Coronary artery (tissue), 2 donors: ENCODE measurements at regions not wholly inside any gene's neighbourhood (a gene's known extent, or its start where the extent isn't known, plus 50 kb on each side); places are given as distances from the start of the nearest gene placed in this dataset.

Experiments used
- DNase-seq: peaks from one replicate; pipeline ENCODE4 v3.0.0-alpha.2; 2017; ENCODE audit warnings: low spot score
- H3K27ac ChIP-seq, 2 donors: fragments of 200-600 bp; sonication (generic); one replicate each; pipeline ENCODE4 v1.5.1; 2016 to 2019
- H3K4me3 ChIP-seq: fragments of 200-600 bp; sonication (generic); 2 replicates; pipeline ENCODE4 v1.5.1; 2016; ENCODE audit warnings: mild to moderate bottlenecking, moderate library complexity
- TF ChIP-seq, protein P1 (sequence below): fragments of 200-600 bp; sonication (generic); IDR thresholded peaks from one replicate; pipeline ENCODE4 v1.5.1; 2019; ENCODE audit warnings: antibody characterized with exemption

DNA sequence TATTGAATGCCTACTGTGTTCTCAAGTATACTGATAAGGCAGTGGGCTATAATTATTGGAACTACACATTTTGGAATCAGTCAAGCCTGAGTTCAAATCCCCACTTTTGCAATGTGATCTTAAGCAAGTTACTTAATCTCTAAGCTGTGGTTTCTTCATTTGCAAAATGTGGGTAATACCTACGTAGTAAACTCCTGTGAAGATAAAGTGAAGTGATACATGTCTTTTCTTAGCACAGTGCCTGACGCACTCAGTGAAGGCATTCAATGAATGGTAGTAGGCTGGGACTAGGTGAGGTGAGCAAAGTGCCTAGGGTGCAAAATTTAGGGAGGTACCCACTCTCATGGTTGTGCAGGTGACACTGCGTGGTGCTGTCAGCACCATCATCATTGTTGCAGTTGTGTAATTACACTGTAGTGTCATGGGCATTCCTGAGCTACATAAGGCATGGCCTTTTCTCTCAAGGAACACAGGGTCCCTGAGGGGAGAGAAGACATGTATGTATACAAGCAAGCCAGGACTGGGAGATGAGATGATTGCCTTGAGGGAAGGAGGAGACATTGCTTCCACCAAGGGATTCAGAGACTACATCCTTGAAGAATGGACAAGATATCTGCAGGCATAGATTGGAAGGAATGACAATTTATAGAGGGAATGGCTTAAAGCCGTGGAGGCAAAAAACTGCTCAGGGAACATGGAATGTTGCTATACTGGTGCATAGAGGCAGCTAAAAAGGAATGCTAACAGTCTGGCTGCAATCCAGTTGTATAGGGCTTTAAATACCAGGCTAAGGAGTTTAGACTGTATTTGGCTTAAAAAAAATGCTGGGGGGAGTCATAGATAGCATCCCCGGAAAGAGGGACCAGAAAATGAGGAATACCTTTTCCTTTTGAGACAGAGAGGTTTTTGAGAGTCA, 129.2 kb upstream of the ARHGAP5 start:
- DNase-seq, result no peak
- no peak overlapping the region for H3K4me3 ChIP-seq
- TF ChIP-seq, protein P1, sequence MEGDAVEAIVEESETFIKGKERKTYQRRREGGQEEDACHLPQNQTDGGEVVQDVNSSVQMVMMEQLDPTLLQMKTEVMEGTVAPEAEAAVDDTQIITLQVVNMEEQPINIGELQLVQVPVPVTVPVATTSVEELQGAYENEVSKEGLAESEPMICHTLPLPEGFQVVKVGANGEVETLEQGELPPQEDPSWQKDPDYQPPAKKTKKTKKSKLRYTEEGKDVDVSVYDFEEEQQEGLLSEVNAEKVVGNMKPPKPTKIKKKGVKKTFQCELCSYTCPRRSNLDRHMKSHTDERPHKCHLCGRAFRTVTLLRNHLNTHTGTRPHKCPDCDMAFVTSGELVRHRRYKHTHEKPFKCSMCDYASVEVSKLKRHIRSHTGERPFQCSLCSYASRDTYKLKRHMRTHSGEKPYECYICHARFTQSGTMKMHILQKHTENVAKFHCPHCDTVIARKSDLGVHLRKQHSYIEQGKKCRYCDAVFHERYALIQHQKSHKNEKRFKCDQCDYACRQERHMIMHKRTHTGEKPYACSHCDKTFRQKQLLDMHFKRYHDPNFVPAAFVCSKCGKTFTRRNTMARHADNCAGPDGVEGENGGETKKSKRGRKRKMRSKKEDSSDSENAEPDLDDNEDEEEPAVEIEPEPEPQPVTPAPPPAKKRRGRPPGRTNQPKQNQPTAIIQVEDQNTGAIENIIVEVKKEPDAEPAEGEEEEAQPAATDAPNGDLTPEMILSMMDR, result no peak
- no peak overlapping the region for H3K27ac ChIP-seq

- H3K27ac ChIP-seq, result no peak overlapping the region
- TF ChIP-seq, protein P1, result no peak
- no peak for DNase-seq
These were observed 127.4 kb upstream of the ARHGAP5 start for GRCh38 chr14:31949709-31950108.

GRCh38 chr14:31950331-31950730, 126.8 kb upstream of the ARHGAP5 start:
- no peak for DNase-seq
- H3K4me3 ChIP-seq, result no peak overlapping the region
- no peak overlapping the region for H3K27ac ChIP-seq
- TF ChIP-seq, protein P1, result no peak

More at GRCh38 chr14:31949709-31950108, 127.4 kb upstream of the ARHGAP5 start:
- H3K4me3 ChIP-seq, result no peak overlapping the region

- DNase-seq, result no peak
- TF ChIP-seq, protein P1, result no peak
- Histone ChIP-seq H3K4me3 (no peak overlapping the region), H3K27ac (no peak overlapping the region)
These were observed 126.1 kb upstream of the ARHGAP5 start for GRCh38 chr14:31950764-31951637.

- Histone ChIP-seq H3K27ac (no peak overlapping the region), H3K4me3 (no peak overlapping the region)
- DNase-seq, result no peak
- TF ChIP-seq, protein P1, result no peak
These were observed 125.5 kb upstream of the ARHGAP5 start for GRCh38 chr14:31951638-31951964.

DNA sequence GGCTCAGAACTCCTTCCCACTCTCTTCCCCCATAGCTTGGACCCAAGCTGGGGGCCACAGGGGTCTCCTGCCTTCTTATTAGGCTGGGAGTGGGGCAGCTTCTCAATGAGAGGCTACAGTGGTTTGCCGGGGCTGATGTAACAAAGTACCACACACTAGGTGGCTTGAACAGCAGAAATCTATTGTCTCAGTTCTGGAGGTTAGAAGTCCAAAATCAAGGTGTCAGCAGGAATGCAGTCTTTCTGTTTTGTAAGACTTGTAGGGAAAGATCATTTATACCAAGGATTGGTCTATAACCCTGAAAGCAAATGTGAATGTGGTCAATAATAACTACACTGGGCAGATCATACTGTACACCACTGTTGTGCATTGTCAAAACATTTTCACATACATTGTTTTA, 124.5 kb upstream of the ARHGAP5 start:
- TF ChIP-seq, protein P1, result no peak
- no peak overlapping the region for H3K4me3 ChIP-seq
- no peak for DNase-seq
- H3K27ac ChIP-seq, result no peak overlapping the region
